Parathyroid adenoma (tissue), 2 donors: ENCODE measurements at regions not wholly inside any gene's neighbourhood (a gene's known extent, or its start where the extent isn't known, plus 50 kb on each side); places are given as distances from the start of the nearest gene placed in this dataset.

Experiments used
- H2AFZ ChIP-seq: fragments of 300-600 bp; sonication (generic); one replicate; pipeline ENCODE4 v1.7.0; 2017; ENCODE audit warnings: antibody characterized with exemption, mild to moderate bottlenecking
- H3K27ac ChIP-seq: fragments of 300-600 bp; sonication (generic); one replicate; pipeline ENCODE4 v1.7.0; 2017
- H3K27me3 ChIP-seq: fragments of 300-600 bp; sonication (generic); one replicate; pipeline ENCODE4 v1.7.0; 2017; ENCODE audit warnings: low read length; ENCODE audit not compliant: control insufficient read depth, insufficient read depth
- H3K36me3 ChIP-seq: fragments of 300-600 bp; sonication (generic); one replicate; pipeline ENCODE4 v1.7.0; 2017; ENCODE audit warnings: low read length; ENCODE audit not compliant: control insufficient read depth, insufficient read depth
- H3K4me1 ChIP-seq: fragments of 300-600 bp; sonication (generic); one replicate; pipeline ENCODE4 v1.7.0; 2017; ENCODE audit warnings: control low read depth
- H3K4me2 ChIP-seq: fragments of 300-600 bp; sonication (generic); one replicate; pipeline ENCODE4 v1.7.0; 2017; ENCODE audit warnings: low read length
- H3K4me3 ChIP-seq: fragments of 300-600 bp; sonication (generic); one replicate; pipeline ENCODE4 v1.7.0; 2017; ENCODE audit warnings: low read depth, low read length
- H3K79me2 ChIP-seq: fragments of 300-600 bp; sonication (generic); one replicate; pipeline ENCODE4 v1.7.0; 2017; ENCODE audit warnings: control low read depth
- H3K9ac ChIP-seq: fragments of 300-600 bp; sonication (generic); one replicate; pipeline ENCODE4 v1.7.0; 2017; ENCODE audit warnings: mild to moderate bottlenecking
- H3K9me3 ChIP-seq: fragments of 300-600 bp; sonication (generic); one replicate; pipeline ENCODE4 v1.7.0; 2017; ENCODE audit warnings: low read length; ENCODE audit not compliant: control insufficient read depth
- CTCF ChIP-seq: fragments of 300-600 bp; sonication (generic); IDR thresholded peaks from one replicate; pipeline ENCODE4 v1.7.0; 2017; ENCODE audit warnings: antibody characterized with exemption, mild to moderate bottlenecking
- donor health status: primary hyperparathyroidism.

GRCh38 chr1:238779716-238780115 lies 606.7 kb upstream of the CHRM3 start:
- H3K27me3 ChIP-seq, result no peaks in the 10 kb centered on the region
- no peak overlapping the region for H3K4me3 ChIP-seq
- H3K4me1 ChIP-seq, result no peaks in the 10 kb centered on the region
- H3K9ac ChIP-seq, result no peak overlapping the region
- H3K9me3 ChIP-seq, result no peaks in the 10 kb centered on the region
- H3K79me2 ChIP-seq, result no peaks in the 10 kb centered on the region
- H3K27ac ChIP-seq, result no peak overlapping the region
- TF ChIP-seq CTCF, result no peak
- H3K36me3 ChIP-seq, result no peaks in the 10 kb centered on the region
- H2AFZ ChIP-seq, result no peak overlapping the region
- no peak overlapping the region for H3K4me2 ChIP-seq

GRCh38 chr1:238778113-238778512 lies 608.3 kb upstream of the CHRM3 start:
- Histone ChIP-seq H3K79me2 (no peaks in the 10 kb centered on the region), H3K27ac (no peak overlapping the region), H3K9ac (no peak overlapping the region), H3K36me3 (no peaks in the 10 kb centered on the region), H3K9me3 (no peaks in the 10 kb centered on the region), H3K27me3 (no peaks in the 10 kb centered on the region), H3K4me1 (no peaks in the 10 kb centered on the region), H3K4me3 (no peak overlapping the region), H3K4me2 (no peak overlapping the region), H2AFZ (no peak overlapping the region)
- no peak for TF ChIP-seq CTCF

GRCh38 chr1:238777551-238777950 lies 608.8 kb upstream of the CHRM3 start:
- Histone ChIP-seq H3K27me3 (no peaks in the 10 kb centered on the region), H3K27ac (no peak overlapping the region), H3K4me2 (no peak overlapping the region), H3K4me3 (no peak overlapping the region), H2AFZ (no peak overlapping the region), H3K36me3 (no peaks in the 10 kb centered on the region), H3K9ac (no peak overlapping the region), H3K9me3 (no peaks in the 10 kb centered on the region), H3K79me2 (no peaks in the 10 kb centered on the region), H3K4me1 (no peaks in the 10 kb centered on the region)
- no peak for TF ChIP-seq CTCF

GRCh38 chr1:238776126-238776525 lies 610.2 kb upstream of the CHRM3 start:
- Histone ChIP-seq H3K9ac (no peak overlapping the region), H3K4me1 (no peaks in the 10 kb centered on the region), H3K9me3 (no peaks in the 10 kb centered on the region), H3K27ac (no peak overlapping the region), H3K36me3 (no peaks in the 10 kb centered on the region), H3K4me3 (no peak overlapping the region), H3K79me2 (no peaks in the 10 kb centered on the region), H2AFZ (no peak overlapping the region), H3K27me3 (no peaks in the 10 kb centered on the region), H3K4me2 (no peak overlapping the region)
- TF ChIP-seq CTCF, result no peak

GRCh38 chr1:238772322-238772721 lies 614.0 kb upstream of the CHRM3 start:
- Histone ChIP-seq H2AFZ (no peak overlapping the region), H3K4me2 (no peak overlapping the region), H3K4me3 (no peak overlapping the region), H3K79me2 (no peaks in the 10 kb centered on the region), H3K27me3 (no peaks in the 10 kb centered on the region), H3K27ac (no peak overlapping the region), H3K9ac (no peak overlapping the region), H3K9me3 (no peaks in the 10 kb centered on the region), H3K4me1 (no peaks in the 10 kb centered on the region), H3K36me3 (no peaks in the 10 kb centered on the region)
- no peak for TF ChIP-seq CTCF
